Heart left ventricle (tissue), 16 donors: ENCODE measurements at regions not wholly inside any gene's neighbourhood (a gene's known extent, or its start where the extent isn't known, plus 50 kb on each side); places are given as distances from the start of the nearest gene placed in this dataset.

Experiments used
- ATAC-seq, 4 donors: fragments of 200-7000 bp; cut with Tn5 transposase; one replicate each; pipeline ENCODE4 v1.9.1; 2020 to 2022; ENCODE audit warnings: moderate library complexity in 4 of 4, mild to moderate bottlenecking in 3 of 4, moderate number of reproducible peaks in 1 of 4
- DNase-seq, 5 donors: peaks; one replicate each; pipeline ENCODE4 v3.0.0-alpha.2; 2020
- H3K27ac ChIP-seq, 12 donors: fragments of 200-600 bp; sonication (generic) in 4 of 12; one replicate each; pipeline versions ENCODE4 v1.5.0 to v1.8.0; 2016 to 2022; ENCODE audit warnings: mild to moderate bottlenecking in 2 of 12
- H3K27me3 ChIP-seq, 9 donors: fragments of 200-600 bp; sonication (generic) in 2 of 9; one replicate each; pipeline versions ENCODE4 v1.5.1 to v1.8.0; 2016 to 2022; ENCODE audit warnings: mild to moderate bottlenecking in 3 of 9
- H3K36me3 ChIP-seq, 9 donors: fragments of 200-600 bp; sonication (generic) in 2 of 9; one replicate each; pipeline versions ENCODE4 v1.5.0 to v1.8.0; 2018 to 2022; ENCODE audit warnings: mild to moderate bottlenecking in 2 of 9
- H3K4me1 ChIP-seq, 12 donors: fragments of 200-600 bp; sonication (generic) in 4 of 12; one replicate each; pipeline versions ENCODE4 v1.5.0 to v1.8.0; 2016 to 2022; ENCODE audit warnings: mild to moderate bottlenecking in 3 of 12
- H3K4me3 ChIP-seq, 12 donors: fragments of 200-600 bp; sonication (generic) in 4 of 12; one replicate each; pipeline versions ENCODE4 v1.5.0 to v1.8.0; 2017 to 2022; ENCODE audit warnings: mild to moderate bottlenecking in 9 of 12, moderate library complexity in 4 of 12
- H3K9me3 ChIP-seq, 12 donors: fragments of 200-600 bp; sonication (generic) in 4 of 12; one replicate each; pipeline versions ENCODE4 v1.5.0 to v1.8.0; 2016 to 2022; ENCODE audit warnings: mild to moderate bottlenecking in 1 of 12
- CTCF ChIP-seq, 12 donors: fragments of 200-600 bp; sonication (generic) in 4 of 12; IDR thresholded peaks; one replicate each; pipeline versions ENCODE4 v1.5.0 to v1.8.0; 2018 to 2022; ENCODE audit warnings: antibody characterized with exemption in 12 of 12, mild to moderate bottlenecking in 5 of 12
- POLR2A ChIP-seq, 2 donors: fragments of 450-650 bp; IDR thresholded peaks; one replicate each; pipeline ENCODE4 v1.6.1; 2017; ENCODE audit warnings: antibody characterized with exemption in 2 of 2, mild to moderate bottlenecking in 2 of 2, moderate library complexity in 2 of 2
- WGBS, 4 donors: extraction: QIAGEN DNeasy Blood & Tissue Kit in 2 of 4; methylation state at CpG; one replicate each; pipeline versions ENCODE4 v1.1.5 to v1.1.7; 2013 to 2018; 5-methylcytosine and 5-hydroxymethylcytosine counted together
- intact Hi-C, 10 donors: fragments of 100-400 bp; cut with DNase I; formaldehyde crosslinking; loops; one replicate each; pipeline versions ENCODE4 v1.11.1 to v1.14.2; 2022
- donor health status: ischemic (EF 13 %, LVEDD 7.1; RV severe dilation, severe dysfunction).
- donor health status: healthy with polysubstance abuse.
- donor health status: DM: no; HTN: yes; CAD: no.
- donor health status: DM: no; HTN: no; CAD: no.
- donor health status: ischemic (EF 25% LVEDD 6.9; RV normal size, moderate dysfunction).
- donor health status: ischemic (EF 25% LVEDD 5.7; RV mildly dilated, moderate dysfunction).
- donor health status: healthy.
- donor health status: DM: yes; HTN: yes; CAD: no.
- donor health status: ischemic (EF 35%, LVEDD 5.7; RV mildly dilated, moderate dysfunction).
- donor health status: nonischemic (EF 11% LVEDD 7.7; RV severe dilation, severe dysfunction).
- donor health status: DM: yes; HTN: yes; CAD: no.
- donor health status: PGD.
- donor health status: ischemic (EF 29% LVEDD 5.4; RV normal size, mild dysfunction).
- donor health status: nonischemic (EF 23%, LVEDD 6.1; RV moderate dilation, normal function).

DNA sequence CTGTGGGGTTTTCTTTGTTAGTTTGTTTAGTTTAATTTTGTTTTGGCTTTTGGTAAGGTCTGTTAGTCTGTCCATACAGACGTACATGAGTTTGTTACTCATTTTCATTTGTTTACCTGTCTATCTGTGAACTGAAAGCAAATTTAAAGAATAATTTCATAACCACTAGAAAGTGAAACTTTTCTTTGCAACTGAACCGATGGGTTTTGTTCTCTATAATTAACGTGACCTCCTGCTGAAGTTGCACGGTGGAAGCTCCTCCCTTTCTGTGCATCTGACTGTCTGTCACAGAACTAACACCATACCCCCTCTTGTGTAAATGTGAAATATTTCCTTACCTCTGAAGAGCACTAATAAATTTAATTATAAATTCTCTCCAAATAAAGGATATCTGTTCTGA lies 595.5 kb downstream of the GALC start:
- intact Hi-C loops: no loop called here
- Histone ChIP-seq H3K27me3 (no peaks in the 10 kb centered on the region), H3K4me1 (no peaks in the 10 kb centered on the region), H3K27ac (no peak overlapping the region), H3K36me3 (no peaks in the 10 kb centered on the region), H3K9me3 (no peaks in the 10 kb centered on the region), H3K4me3 (no peak overlapping the region)
- no peak for ATAC-seq
- 66 to 73% (median 71%) methylated on average over 4 of the region's 4 CpGs for WGBS, 4 donors
- TF ChIP-seq POLR2A (IDR thresholded peaks at IDR 0.05) (no peak), CTCF (IDR thresholded peaks at IDR 0.05) (no peak)
- DNase-seq: no peak

- no peaks in the 10 kb centered on the region for H3K36me3 ChIP-seq
- H3K9me3 ChIP-seq: no peaks in the 10 kb centered on the region
- no peaks in the 10 kb centered on the region for H3K27me3 ChIP-seq
- DNase-seq: no peak
- ATAC-seq: no peak
- H3K4me3 ChIP-seq: no peak overlapping the region
- intact Hi-C loops: no loop called here
- no peak overlapping the region for H3K27ac ChIP-seq
- 82 to 88% (median 86%) methylated on average over 5 of the region's 5 CpGs for WGBS, 4 donors
- TF ChIP-seq POLR2A (IDR thresholded peaks at IDR 0.05): no peak
- no peak for TF ChIP-seq CTCF (IDR thresholded peaks at IDR 0.05)
- no peaks in the 10 kb centered on the region for H3K4me1 ChIP-seq
Measured at GRCh38 chr14:87391066-87391465, 601.9 kb downstream of the GALC start.

DNA sequence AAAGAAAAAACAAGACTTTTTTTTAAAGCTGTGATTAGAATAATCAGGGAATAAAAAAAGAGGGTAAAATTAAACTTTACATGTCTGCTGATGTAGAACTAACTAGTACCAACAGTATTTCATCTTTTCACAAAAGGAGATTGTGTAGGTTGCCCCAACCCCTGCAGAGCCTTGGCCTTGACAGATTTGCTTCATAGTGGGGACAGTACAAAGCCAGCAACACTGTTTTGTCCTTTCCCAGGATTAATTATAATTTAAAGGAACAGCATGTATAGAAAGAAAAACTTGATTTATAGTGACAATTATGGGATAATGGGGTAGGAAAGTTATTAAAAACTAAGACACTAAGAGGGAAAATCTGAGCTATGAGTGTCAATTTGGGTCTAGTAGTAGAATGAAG lies 604.0 kb downstream of the GALC start:
- Histone ChIP-seq H3K4me3 (no peak overlapping the region), H3K9me3 (no peaks in the 10 kb centered on the region), H3K27me3 (no peaks in the 10 kb centered on the region), H3K27ac (no peak overlapping the region), H3K4me1 (no peaks in the 10 kb centered on the region), H3K36me3 (no peaks in the 10 kb centered on the region)
- intact Hi-C loops: no loop called here
- DNase-seq (no peak), ATAC-seq (no peak)
- TF ChIP-seq CTCF (IDR thresholded peaks at IDR 0.05) (no peak), POLR2A (IDR thresholded peaks at IDR 0.05) (no peak)

DNA sequence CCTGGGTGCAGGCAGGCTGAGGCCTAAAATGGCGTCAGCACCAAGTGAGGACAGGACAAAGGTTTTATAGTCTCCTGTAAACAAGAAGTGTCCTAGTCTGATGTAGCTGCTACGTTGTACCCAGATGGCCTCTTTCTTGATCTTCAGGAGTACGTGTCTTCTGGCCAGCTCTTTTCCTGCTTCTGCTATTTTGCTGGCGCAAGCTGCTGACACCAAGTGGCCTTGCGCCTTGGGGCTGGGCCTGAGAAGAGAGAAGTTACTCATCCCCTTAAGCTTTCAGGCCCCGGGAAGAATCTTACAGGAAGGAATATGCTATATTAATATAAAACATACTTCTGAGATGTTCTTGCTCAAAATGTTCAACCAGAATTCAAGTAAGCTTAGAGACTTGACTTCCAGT lies 605.2 kb downstream of the GALC start:
- DNase-seq: peak in 2 of 5 donors; percentile 29 to 31
- 86 to 95% (median 87%) methylated on average over 6 of the region's 6 CpGs for whole genome bisulfite sequencing, 4 donors
- intact Hi-C loops: no loop called here
- TF ChIP-seq CTCF (IDR thresholded peaks at IDR 0.05) (no peak), POLR2A (IDR thresholded peaks at IDR 0.05) (no peak)
- H3K36me3 ChIP-seq: no peaks in the 10 kb centered on the region
- H3K4me1 ChIP-seq: no peaks in the 10 kb centered on the region
- H3K27me3 ChIP-seq: no peaks in the 10 kb centered on the region
- H3K4me3 ChIP-seq: no peak overlapping the region
- ATAC-seq: no peak
- no peak overlapping the region for H3K27ac ChIP-seq
- H3K9me3 ChIP-seq: peaks cover 0 to 6% (median 0%) of the 10 kb centered on the region in 12 donors
